NT2/D1 (cell line): ENCODE measurements at regions not wholly inside any gene's neighbourhood (a gene's known extent, or its start where the extent isn't known, plus 50 kb on each side); places are given as distances from the start of the nearest gene placed in this dataset.

Experiments used
- DNase-seq: peaks from one replicate; pipeline ENCODE4 v3.0.0-alpha.2; 2011; ENCODE audit warnings: low read depth, low spot score
- H3K27me3 ChIP-seq: 2 replicates; pipeline ENCODE4 v1.6.0; 2011; ENCODE audit warnings: mild to moderate bottlenecking; ENCODE audit not compliant: insufficient read length, insufficient read depth
- H3K36me3 ChIP-seq: 2 replicates; pipeline ENCODE4 v1.6.1; 2011; ENCODE audit warnings: mild to moderate bottlenecking, low read length, mixed read lengths; ENCODE audit not compliant: insufficient read depth, insufficient read length
- H3K4me1 ChIP-seq: 2 replicates; pipeline ENCODE4 v1.5.1; 2011; ENCODE audit not compliant: insufficient read depth, insufficient read length
- H3K4me3 ChIP-seq: 2 replicates; pipeline ENCODE4 v1.5.1; 2011; ENCODE audit warnings: low read depth; ENCODE audit not compliant: insufficient read length
- H3K9ac ChIP-seq: 2 replicates; pipeline ENCODE4 v1.6.0; 2011; ENCODE audit warnings: low read depth; ENCODE audit not compliant: insufficient read length
- H3K9me3 ChIP-seq: 2 replicates; pipeline ENCODE4 v1.5.1; 2011; ENCODE audit warnings: mild to moderate bottlenecking, low read length; ENCODE audit not compliant: insufficient read depth
- SUZ12 ChIP-seq: IDR thresholded peaks from 2 replicates; pipeline ENCODE4 v1.6.1; 2011; ENCODE audit not compliant: insufficient read length, insufficient read depth; ENCODE audit errors: extremely low read depth
- YY1 ChIP-seq: IDR thresholded peaks from 2 replicates; pipeline ENCODE4 v1.6.1; 2011; ENCODE audit not compliant: insufficient read length, insufficient read depth
- ZNF274 ChIP-seq: IDR thresholded peaks from 2 replicates; pipeline ENCODE4 v1.6.1; 2011; ENCODE audit warnings: mild to moderate bottlenecking, low read depth, low read length

- H3K36me3 ChIP-seq: no peaks in the 10 kb centered on the region
- no peaks in the 10 kb centered on the region for H3K27me3 ChIP-seq
- H3K9ac ChIP-seq: no peak overlapping the region
- DNase-seq: no peak
- no peaks in the 10 kb centered on the region for H3K4me1 ChIP-seq
- no peak overlapping the region for H3K4me3 ChIP-seq
- TF ChIP-seq YY1 (no peak), SUZ12 (no peak), ZNF274 (no peak)
- no peaks in the 10 kb centered on the region for H3K9me3 ChIP-seq
Measured at GRCh38 chr21:28269173-28269572, 723.5 kb downstream of the LTN1 start.

- no peaks in the 10 kb centered on the region for H3K36me3 ChIP-seq
- no peaks in the 10 kb centered on the region for H3K4me1 ChIP-seq
- H3K9me3 ChIP-seq: no peaks in the 10 kb centered on the region
- no peaks in the 10 kb centered on the region for H3K27me3 ChIP-seq
- TF ChIP-seq YY1 (no peak), SUZ12 (no peak)
- H3K9ac ChIP-seq: no peak overlapping the region
- no peak for DNase-seq
- no peak overlapping the region for H3K4me3 ChIP-seq
Measured at GRCh38 chr21:28268685-28269084, 724.0 kb downstream of the LTN1 start.

- no peaks in the 10 kb centered on the region for H3K9me3 ChIP-seq
- TF ChIP-seq ZNF274 (no peak), YY1 (no peak), SUZ12 (no peak)
- no peaks in the 10 kb centered on the region for H3K36me3 ChIP-seq
- no peak overlapping the region for H3K4me3 ChIP-seq
- H3K4me1 ChIP-seq: no peaks in the 10 kb centered on the region
- no peak for DNase-seq
- no peaks in the 10 kb centered on the region for H3K27me3 ChIP-seq
- no peak overlapping the region for H3K9ac ChIP-seq
Measured at GRCh38 chr21:28267449-28267848, 725.2 kb downstream of the LTN1 start.

- TF ChIP-seq SUZ12: no peak
- TF ChIP-seq ZNF274: no peak
- TF ChIP-seq YY1: no peak
- no peak overlapping the region for H3K4me3 ChIP-seq
- H3K27me3 ChIP-seq: no peaks in the 10 kb centered on the region
- DNase-seq: no peak
- no peaks in the 10 kb centered on the region for H3K9me3 ChIP-seq
- H3K4me1 ChIP-seq: no peaks in the 10 kb centered on the region
- no peaks in the 10 kb centered on the region for H3K36me3 ChIP-seq
- no peak overlapping the region for H3K9ac ChIP-seq
Measured at GRCh38 chr21:28266061-28266460, 726.6 kb downstream of the LTN1 start.

GRCh38 chr21:28263974-28264373 lies 728.7 kb downstream of the LTN1 start:
- Histone ChIP-seq H3K9me3 (no peaks in the 10 kb centered on the region), H3K36me3 (no peaks in the 10 kb centered on the region), H3K4me1 (no peaks in the 10 kb centered on the region), H3K4me3 (no peak overlapping the region), H3K9ac (no peak overlapping the region), H3K27me3 (no peaks in the 10 kb centered on the region)
- no peak for DNase-seq
- no peak for TF ChIP-seq YY1
- no peak for TF ChIP-seq SUZ12
- no peak for TF ChIP-seq ZNF274

GRCh38 chr21:28261298-28261697 lies 731.4 kb downstream of the LTN1 start:
- Histone ChIP-seq H3K9me3 (no peaks in the 10 kb centered on the region), H3K36me3 (no peaks in the 10 kb centered on the region), H3K9ac (no peak overlapping the region), H3K27me3 (no peaks in the 10 kb centered on the region), H3K4me1 (no peaks in the 10 kb centered on the region), H3K4me3 (no peak overlapping the region)
- TF ChIP-seq ZNF274: no peak
- no peak for DNase-seq

- no peak overlapping the region for H3K4me3 ChIP-seq
- H3K36me3 ChIP-seq: no peaks in the 10 kb centered on the region
- TF ChIP-seq YY1 (no peak), SUZ12 (no peak), ZNF274 (no peak)
- H3K4me1 ChIP-seq: no peaks in the 10 kb centered on the region
- H3K27me3 ChIP-seq: no peaks in the 10 kb centered on the region
- no peaks in the 10 kb centered on the region for H3K9me3 ChIP-seq
- DNase-seq: no peak
- no peak overlapping the region for H3K9ac ChIP-seq
Measured at GRCh38 chr21:28257276-28257675, 735.4 kb downstream of the LTN1 start.

- Histone ChIP-seq H3K4me1 (no peaks in the 10 kb centered on the region), H3K36me3 (no peaks in the 10 kb centered on the region), H3K9ac (no peak overlapping the region), H3K9me3 (no peaks in the 10 kb centered on the region), H3K27me3 (no peaks in the 10 kb centered on the region), H3K4me3 (no peak overlapping the region)
- no peak for TF ChIP-seq YY1
- no peak for TF ChIP-seq SUZ12
- no peak for TF ChIP-seq ZNF274
- DNase-seq: no peak
Measured at GRCh38 chr21:28256837-28257236, 735.8 kb downstream of the LTN1 start.
